ENCODE measurements at regions not wholly inside any gene's neighbourhood (a gene's known extent, or its start where the extent isn't known, plus 50 kb on each side); places are given as distances from the start of the nearest gene placed in this dataset.

DNA sequence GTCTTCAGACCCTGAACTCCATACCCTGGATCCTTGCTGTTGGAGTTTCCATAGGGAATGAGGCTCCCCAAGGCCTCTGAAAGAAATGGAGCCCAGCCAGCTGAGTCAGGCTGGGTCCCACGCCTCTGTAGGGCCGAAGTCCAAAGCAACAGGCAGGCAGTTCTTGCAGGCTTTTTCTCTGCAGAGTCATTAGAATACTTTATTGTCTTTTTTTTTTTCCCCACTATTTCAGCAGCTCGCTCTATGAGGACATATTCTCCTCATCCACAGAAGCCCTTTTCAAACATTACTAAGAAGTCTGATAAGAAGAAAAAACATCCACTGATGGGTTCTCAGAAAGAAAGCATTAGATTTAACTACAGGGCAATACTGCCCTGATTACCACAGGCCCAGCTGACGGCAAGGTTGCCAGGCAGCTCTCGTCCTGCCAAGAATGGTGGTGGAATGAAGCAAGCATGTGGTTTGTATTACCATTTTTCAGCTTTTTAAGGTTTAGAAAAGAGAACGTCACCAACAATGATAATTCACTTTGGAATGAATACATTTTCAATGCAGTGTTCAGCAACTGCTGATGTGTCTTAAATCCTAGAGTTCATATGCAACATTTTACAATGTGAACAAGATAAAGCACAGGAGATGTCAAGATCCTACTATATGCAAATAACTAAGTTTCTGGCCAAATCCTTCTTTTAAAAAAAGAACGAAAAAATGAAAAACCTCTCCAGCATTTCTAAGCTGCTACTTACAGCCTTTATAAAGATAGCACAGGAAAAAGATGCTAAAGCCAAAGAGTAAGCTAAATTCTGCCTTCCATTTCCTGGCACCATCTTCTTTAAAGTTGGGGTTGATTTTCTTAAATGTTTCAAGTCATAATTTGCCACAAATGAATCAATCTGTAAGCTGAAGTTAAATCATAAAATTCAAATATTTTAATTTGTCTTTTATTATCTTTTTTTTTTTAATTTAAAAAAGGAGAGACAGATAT is 223.6 kb upstream of the CITED2 start:
- no peak for DNase-seq (ENCODE audit: low spot score)

- DNase-seq (ENCODE audit: low spot score), result no peak
Observed at GRCh38 chr6:139597087-139597763, 222.8 kb upstream of the CITED2 start.

DNA sequence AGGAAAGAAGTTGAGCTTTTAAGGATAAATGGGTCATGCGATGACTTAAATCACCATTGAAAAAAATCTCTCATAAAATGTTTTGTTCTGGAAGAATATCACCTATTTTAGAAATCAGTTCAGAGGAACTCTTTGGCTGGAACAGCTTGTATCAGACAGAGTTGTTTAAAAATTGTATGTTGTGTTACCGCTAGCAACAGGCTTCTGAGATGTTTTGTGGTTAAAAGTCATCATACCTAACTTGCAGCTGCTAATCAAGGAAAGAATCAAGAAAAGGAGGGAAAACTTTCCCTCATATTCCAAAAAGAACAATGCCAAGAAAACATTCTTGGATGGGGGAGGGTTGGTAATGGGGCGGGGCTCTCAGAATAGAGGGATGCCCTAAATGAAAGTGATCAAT is 220.7 kb upstream of the CITED2 start:
- no peak for DNase-seq (ENCODE audit: low spot score)

DNA sequence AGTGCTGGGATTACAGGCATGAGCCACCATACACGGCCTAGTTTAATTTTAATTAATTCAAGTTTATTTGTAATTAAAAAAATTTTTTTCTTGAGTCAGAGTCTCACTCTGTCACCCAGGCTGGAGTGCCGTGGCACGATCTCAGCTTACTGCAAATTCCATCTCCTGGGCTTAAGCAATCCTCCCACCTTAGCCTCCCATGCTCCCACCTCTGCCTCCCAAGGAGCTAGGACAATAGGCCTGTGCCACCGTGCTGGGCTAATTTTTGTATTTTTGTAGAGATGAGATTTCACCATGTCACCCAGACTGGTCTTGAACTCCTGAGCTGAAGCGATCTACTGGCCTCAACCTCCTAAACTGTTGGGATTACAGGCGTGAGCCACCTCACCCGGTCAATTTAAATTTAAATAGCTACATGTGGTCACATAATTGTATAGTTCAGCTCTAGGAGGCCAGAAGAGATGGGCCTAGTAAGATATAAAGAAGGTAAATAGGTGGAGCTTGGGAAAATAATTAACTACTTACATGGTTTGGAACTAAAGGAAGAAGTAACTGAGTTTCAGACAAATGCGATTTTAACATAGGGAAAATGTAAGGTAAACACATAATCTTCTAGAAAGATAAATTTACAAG is 220.0 kb upstream of the CITED2 start:
- DNase-seq (ENCODE audit: low spot score), result no peak

- DNase-seq (ENCODE audit: low spot score), result no peak
Observed at GRCh38 chr6:139593081-139593480, 218.6 kb upstream of the CITED2 start.

- DNase-seq (ENCODE audit: low spot score), result no peak
Observed at GRCh38 chr6:139592011-139592410, 217.6 kb upstream of the CITED2 start.

- no peak for DNase-seq (ENCODE audit: low spot score)
Observed at GRCh38 chr6:139591075-139591865, 216.8 kb upstream of the CITED2 start.

- DNase-seq (ENCODE audit: low spot score), result no peak
Observed at GRCh38 chr6:139590206-139590605, 215.8 kb upstream of the CITED2 start.

DNA sequence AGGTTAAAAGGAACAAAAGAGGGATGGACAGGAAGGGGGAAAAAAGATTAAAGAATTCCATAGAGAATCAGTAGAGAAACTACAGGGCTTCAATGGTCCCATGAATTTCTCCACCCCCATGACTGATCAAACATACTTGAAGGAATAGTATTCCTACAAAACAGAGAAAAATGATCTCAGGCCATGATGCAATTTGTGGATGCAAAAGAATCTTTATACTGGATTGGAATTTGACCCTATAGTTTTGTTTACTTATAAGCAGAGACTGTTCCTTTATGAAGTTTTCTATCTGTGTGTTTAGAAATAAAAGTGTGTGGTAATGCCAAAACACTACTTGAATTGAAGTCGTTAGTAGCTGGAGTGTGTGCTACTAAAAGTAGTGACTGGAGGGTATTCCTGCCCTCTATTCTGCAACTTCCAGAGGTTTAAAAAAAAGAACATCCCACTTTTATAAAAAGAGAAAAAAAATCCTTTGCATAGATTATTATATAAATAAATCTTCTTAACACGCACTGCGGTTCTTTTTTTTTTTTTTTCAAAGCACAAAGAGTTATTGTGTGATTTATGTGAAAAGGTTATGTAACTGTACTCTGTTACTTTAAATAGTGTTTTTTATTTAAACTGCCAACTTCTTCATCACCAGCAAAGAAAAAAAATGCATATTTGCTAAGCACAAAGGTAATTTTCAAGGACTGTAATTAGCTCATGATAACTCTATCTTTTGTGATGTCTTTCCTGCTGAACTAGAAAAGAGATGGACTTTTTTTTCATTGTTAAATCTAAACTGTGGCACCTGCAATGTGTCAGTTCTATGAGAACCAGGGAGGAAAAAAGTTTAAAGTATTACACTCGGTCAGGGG is 214.5 kb upstream of the CITED2 start:
- DNase-seq (ENCODE audit: low spot score), result no peak

DNA sequence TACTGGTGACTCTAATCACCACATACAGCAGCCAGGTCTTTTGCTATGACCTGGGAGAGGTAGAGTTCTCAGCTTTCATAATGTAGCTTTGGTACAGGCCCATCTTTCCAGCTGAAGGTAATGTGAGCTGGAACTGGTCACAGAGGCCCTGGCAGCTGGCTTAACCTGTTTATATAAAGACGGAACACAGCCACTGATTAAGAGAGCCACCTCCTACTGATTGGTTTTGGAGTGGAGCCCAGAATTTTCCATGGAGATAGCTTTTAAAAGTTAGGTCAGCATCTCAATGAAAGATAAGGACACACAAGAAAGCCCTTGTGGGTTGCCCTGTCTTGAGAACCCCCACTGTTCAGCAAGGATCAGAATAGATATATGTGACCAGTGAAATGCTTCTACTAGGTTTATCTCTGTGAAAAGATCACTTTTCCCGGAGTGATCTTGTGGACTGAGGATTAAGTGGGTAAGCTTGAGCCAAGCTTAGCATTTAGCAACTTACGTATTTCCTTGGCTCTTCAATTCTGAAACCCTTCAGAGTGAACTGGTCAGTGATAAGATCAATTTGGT is 213.7 kb upstream of the CITED2 start:
- peak; percentile 55 for DNase-seq (ENCODE audit: low spot score)

DNA sequence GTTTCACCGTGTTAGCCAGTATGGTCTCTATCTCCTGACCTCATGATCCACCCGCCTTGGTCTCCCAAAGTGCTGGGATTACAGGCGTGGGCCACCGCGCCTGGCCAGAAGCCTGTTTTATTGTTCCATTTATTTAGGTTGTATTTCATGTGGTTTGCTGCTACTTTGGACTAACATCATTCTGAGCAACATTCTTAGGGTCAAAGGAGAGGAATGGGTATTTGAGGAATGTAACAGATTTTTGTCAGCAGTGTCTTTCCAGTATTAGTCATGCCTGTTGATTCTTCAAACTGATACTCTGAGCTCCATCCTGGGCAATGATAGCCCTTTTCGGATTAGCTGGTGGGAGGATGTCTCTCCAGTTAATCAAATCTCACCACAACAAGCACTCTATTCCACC is 213.0 kb upstream of the CITED2 start:
- DNase-seq (ENCODE audit: low spot score), result no peak

DNA sequence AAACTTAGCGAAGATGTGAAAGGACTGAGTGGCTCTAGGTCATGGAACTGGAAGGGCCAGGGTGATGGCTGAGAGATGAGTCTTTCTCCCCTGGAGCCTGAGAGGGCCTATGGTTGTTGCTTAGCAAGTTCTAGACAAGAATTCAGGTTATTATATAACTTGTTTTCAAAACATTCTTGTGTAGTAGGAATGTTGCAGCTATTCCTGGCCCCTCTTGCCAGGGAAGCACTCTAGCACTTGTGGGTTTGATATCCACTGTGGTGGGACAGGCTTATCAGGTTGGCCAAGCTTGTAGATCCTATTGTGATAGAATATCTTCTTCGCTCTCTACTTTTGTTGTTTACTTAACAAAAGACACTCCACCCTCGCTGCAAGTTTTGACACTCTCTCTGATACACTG is 211.8 kb upstream of the CITED2 start:
- DNase-seq (ENCODE audit: low spot score), result no peak

- no peak for DNase-seq (ENCODE audit: low spot score)
Observed at GRCh38 chr6:139584599-139584998, 210.2 kb upstream of the CITED2 start.

DNA sequence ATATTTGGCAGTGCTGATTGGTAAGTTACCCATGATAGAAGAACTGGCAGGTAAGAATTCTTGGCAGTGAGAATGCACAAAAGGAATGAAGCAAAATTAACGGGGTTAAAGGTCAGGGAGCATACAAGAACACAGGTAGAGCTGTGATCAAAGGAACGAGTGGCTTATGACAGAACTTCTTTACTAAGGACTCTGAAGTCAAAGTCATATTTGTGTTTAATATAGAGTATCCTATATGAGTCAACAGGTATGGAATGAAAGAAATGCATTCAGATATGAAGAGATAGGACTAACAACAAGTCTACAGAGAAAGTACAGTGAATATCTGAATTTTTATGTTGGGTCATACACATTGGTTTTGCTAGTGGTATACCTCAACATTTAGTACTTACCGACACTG is 209.0 kb upstream of the CITED2 start:
- DNase-seq (ENCODE audit: low spot score), result no peak

- no peak for DNase-seq (ENCODE audit: low spot score)
Observed at GRCh38 chr6:139582956-139583355, 208.5 kb upstream of the CITED2 start.

DNA sequence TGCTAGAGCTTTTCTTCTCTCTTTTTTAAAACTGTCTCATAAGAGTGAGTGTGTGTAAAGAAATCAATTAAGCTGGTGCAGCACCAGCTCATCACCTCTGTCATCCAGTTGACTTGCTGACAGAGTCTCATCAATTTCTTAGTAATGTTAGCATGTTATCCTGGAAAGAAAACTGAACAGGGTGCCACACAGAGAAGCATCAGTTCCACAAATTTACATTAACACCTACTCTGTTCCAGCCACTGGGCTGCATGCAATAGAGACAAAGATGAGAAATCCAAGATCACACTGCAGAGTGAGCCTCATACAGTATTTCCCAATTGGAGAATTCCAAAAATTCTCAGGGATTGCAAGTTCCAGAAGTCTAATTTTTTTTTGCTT is 207.0 kb upstream of the CITED2 start:
- no peak for DNase-seq (ENCODE audit: low spot score)

DNA sequence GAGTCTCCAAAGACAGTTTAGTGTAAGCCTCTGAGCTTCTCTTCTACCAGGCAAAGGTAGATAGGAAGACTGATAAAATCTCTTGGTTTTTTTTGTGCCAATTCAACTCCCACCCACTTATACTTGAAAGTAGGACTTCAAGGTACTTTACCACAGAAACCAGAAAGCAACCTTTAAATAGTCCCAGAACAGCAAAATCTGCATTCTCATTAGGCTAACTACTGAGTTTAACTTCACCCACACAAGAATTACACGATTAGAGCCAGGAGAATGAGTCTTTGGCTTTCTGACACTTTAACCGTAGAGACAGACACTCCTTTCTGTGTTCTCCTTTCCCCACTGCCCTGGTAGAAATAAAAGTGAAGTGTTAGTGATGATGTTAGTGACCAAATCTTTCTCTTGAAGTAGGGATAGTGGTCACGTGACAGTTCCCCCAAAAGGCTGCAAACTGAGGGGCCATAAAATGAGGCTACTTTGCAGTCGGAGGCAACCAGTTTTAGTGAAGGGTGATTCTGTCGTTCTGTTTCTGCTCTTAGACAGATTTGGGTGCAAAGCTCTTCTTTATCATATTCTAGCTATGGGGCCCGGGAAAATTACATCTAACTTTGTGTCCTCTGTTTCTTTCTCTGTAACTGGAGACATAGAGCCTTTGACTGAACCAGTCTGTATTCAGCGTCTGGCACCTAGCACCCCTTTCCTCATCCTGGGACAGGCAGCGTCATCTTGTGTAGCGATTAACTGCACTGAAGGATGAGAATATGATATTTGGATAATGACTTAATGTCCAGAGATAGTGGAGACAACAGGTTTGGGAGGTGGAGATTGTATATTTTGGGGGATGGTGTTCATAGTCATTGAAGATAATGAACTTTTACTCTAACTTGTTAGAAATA is 206.4 kb upstream of the CITED2 start:
- no peak for DNase-seq (ENCODE audit: low spot score)

DNA sequence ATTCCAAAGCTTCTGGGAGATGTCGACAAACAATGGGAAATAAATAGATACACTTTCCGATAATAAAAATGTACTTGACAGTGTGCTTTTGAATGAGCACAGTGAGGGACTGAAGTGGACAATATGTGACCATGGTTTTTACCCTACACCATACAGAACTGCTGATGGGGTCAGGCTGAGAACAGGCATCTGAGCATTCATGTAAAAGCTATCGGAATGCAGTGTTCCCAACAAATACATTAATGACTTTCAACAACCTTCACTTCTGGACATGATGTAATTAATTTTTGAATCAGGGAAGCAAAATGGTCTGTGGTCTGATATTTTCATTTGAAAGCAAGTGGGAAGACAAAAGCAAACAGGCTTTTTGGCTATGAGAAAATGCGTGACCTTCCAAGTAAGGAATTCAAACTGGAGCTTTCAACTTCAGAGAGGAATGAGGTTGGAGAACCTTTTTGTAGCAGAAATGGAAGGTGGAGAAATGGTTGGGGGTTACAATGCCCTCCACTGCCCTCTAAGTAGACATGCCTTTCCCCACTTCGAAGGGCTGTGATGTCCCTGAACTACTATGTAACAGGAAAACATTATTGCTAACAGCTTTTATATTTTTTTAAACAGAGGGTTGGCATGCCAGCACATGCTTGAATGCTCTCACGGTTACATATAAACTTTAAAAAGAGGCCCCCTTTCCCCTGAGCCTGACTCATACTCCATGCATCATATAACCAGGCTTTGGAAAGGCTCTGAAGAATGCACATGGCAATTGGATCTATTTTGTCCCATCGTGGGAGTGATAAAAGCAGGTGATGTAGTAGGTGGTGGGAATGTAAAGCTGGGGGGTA is 203.5 kb upstream of the CITED2 start:
- DNase-seq (ENCODE audit: low spot score), result no peak

All from hematopoietic multipotent progenitor cell treated with erythropoietin and hydrocortisone succinate and interleukin-3 and kit ligand, for 17 days (in vitro differentiated cells).